SHP77 (cell line): ENCODE measurements at regions not wholly inside any gene's neighbourhood (a gene's known extent, or its start where the extent isn't known, plus 50 kb on each side); places are given as distances from the start of the nearest gene placed in this dataset.
A peak's percentile ranks its signal among the peaks of the same experiment; 100 is the strongest.
"Not testable (repeated sequence)": the region's sequence is repeated elsewhere in the genome, so short reads cannot be mapped to it uniquely, and the experiment has no call there.

Experiments used
- DNase-seq, 2 experiments: peaks; one replicate each; lab custom pipeline; 2025; lab: John Stamatoyannopoulos, UW

DNA sequence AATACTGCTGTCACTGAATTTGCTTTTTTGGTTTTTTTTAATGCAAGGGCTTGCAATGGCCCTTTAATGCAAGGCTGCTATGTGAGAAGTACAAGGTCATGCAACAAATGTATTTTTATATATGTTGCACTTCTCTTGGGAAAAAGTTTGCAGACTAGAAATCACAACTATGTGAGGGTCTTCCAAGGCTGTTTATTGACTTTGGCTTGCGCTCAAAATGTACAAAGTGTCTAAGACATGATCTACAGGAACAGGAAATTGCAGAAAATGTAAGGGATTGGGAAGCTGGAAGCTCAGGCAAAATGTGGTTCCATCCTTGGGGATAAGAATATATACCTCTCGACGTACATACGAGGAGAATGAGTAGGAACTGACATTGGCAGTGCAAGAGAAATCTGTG lies 92.2 kb upstream of the F13A1 start:
- DNase-seq: no peak

GRCh38 chr6:6414931-6415330 lies 94.5 kb upstream of the F13A1 start:
- no peak for DNase-seq

GRCh38 chr6:6417475-6417874 lies 97.0 kb upstream of the F13A1 start:
- DNase-seq: no peak

GRCh38 chr6:6418421-6418820 lies 98.0 kb upstream of the F13A1 start:
- no peak for DNase-seq

DNA sequence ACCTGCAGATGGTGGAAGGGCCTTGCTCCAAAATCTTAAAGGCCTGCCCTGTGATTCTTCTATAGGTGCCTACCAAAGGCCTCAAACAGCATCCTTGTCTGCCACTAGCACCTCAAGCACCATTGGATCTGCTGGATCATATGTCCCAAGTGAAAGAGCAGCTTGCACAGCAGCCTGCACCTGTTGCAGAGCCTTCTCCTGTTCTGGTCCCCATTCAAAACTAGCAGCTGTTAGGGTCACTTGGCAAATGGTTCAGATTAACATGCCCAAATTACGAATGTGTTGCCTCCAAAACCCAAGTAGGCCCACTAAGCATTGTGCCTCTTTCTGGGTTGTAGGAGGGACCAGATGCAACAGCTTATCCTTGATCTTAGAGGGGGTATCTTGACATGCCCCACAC lies 99.6 kb upstream of the F13A1 start:
- DNase-seq: no peak

GRCh38 chr6:6434151-6434550 lies 113.7 kb upstream of the F13A1 start:
- DNase-seq: no peak

- DNase-seq: no peak
These were observed 114.3 kb upstream of the F13A1 start for GRCh38 chr6:6434723-6435122.

- no peak for DNase-seq
These were observed 115.9 kb upstream of the F13A1 start for GRCh38 chr6:6436366-6436765.

GRCh38 chr6:6436946-6437345 lies 116.5 kb upstream of the F13A1 start:
- DNase-seq: no peak

GRCh38 chr6:6438286-6438685 lies 117.8 kb upstream of the F13A1 start:
- DNase-seq: no peak

DNA sequence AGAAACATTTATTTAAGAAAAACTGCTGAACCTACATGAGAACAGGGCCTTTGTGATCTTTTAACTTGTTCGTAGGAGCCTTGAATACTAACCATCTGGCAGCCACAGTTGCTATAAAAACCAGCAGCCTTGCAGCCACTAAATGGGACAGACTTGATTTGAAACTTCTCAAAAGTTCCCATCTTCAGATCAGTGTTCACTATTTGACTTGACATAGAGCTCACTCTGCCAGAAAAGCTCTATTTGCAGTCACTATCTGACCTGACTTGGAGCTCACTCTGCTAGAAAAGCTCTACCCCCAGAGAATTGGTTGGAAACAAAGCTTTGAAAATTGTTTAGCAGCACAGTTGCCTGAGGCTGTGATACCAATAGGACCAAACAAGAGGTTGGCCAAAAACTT lies 119.3 kb upstream of the F13A1 start:
- DNase-seq: no peak

DNA sequence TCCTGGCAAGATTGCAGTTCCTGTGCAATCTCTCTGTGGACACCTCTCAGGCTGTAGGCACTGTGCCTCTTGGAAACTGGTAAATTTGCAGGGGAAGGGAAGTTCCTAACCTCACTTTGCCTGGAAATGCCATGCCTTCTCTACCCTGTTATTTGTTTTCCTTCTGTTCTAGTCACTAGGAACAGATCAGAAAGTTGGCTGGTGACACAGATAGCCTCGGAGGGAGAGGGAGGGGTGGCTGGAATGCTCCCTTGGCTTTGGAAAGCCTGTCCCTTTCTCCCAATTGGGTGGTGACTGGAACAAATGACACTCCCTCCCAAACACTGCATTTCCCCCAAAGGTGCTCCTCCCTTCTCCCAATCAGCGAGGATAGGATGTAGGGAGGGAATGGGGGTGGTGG lies 131.5 kb upstream of the F13A1 start:
- DNase-seq: no peak

DNA sequence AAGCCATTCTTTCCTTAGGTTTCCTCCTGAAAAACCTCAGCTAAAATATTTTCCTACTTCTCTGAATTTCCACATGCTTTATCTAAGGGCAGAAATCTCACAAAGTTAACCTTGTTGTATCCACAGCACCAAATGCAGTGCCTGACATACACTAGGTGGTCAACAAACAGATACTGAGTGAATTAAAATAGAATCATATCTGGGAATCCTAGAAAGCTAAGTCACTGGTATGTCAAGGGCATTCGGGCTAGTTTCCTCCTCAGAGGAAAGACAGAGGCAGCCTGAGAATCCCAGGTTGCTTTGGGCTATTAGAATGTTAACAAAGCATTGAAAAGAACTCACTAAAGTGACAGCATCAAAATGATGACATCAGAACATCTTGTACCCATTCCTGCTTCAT lies 132.7 kb upstream of the F13A1 start:
- DNase-seq: no peak

DNA sequence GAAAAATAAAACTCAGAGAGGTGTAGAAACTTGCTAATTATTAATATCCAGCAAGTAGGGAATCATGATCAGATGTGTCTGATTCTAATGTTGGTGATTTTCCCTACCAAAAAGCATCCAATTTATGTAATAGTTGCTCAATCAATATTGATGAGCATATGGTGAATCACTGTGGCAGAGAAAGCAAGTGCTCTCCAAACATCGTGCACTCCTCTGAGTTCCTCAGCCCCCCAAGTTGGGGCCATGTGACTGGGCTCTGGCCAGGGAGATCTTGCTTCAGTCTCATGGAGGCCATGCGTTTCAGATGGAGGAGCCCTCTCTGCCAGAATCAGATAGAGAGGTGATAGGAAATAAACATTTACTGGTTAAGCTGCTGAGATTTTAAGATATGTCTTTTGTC lies 133.2 kb upstream of the LY86 start:
- DNase-seq: no peak

GRCh38 chr6:6458172-6458571 lies 130.3 kb upstream of the LY86 start:
- no peak for DNase-seq

- not testable (repeated sequence) for DNase-seq
These were observed 128.6 kb upstream of the LY86 start for GRCh38 chr6:6459963-6460362.

- no peak for DNase-seq
These were observed 128.1 kb upstream of the LY86 start for GRCh38 chr6:6460416-6460815.

GRCh38 chr6:6461138-6461537 lies 127.4 kb upstream of the LY86 start:
- no peak for DNase-seq

GRCh38 chr6:6466967-6467761 lies 121.4 kb upstream of the LY86 start:
- peak; percentile 12 to 17 for DNase-seq

- DNase-seq: no peak
These were observed 119.4 kb upstream of the LY86 start for GRCh38 chr6:6469074-6469473.

- no peak for DNase-seq
These were observed 118.4 kb upstream of the LY86 start for GRCh38 chr6:6470123-6470522.

DNA sequence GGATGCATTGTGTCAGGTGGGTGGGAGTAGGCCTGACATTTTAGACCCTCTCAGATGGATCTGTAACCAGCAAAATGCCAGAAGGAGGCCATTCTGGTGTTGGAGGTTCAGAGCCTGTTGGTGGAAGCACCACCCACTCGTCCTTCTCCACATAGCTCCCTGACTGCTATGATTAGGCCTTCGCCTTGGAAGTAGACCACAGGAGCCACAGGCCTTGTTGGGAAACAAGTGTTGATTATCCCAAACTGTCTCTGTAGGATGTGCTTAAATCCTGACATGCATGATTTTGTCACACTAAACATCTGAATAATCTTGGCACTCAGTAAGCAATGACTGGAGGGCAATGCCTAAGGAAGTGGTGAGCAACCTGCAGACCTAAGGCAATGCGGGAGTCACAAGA lies 117.2 kb upstream of the LY86 start:
- no peak for DNase-seq

DNA sequence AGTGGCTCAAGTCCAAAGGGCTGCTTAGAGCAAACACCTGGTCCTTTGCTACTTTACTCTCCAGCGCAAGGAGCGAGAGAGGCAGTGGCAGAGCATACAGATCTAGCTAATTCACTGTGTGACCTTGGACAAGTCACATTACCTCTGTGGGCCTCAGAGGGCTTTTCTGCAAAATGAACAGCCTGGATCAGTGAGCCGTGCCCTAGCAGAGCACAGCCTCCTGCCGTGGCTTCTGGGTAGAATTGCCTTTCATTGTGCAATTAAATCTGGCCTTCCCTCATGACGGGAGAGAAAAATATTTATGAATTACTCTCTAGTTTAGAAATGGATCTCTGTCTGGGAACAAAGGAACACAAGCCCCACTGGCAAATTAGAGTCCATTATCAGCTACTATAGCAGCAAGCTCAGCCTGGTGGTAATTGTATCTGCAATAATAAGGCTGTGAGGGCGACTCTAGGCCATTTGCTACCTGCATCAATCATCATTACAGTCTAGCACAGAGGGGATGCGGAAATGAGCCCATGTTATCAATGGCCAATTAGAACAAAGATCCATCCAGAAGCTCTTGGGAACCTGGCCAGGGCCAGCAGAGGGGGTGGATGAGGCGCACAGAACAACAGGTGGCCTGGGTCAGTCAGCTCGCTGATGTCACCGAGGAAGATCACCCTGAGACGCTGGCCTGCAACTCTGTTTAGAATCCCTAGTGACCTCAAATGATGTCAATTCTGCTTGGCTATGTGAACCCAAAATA lies 114.2 kb upstream of the LY86 start:
- DNase-seq: no peak

GRCh38 chr6:6479785-6480184 lies 108.7 kb upstream of the LY86 start:
- no peak for DNase-seq
